ENCODE measurements at regions not wholly inside any gene's neighbourhood (a gene's known extent, or its start where the extent isn't known, plus 50 kb on each side); places are given as distances from the start of the nearest gene placed in this dataset.
"Not testable (repeated sequence)": the region's sequence is repeated elsewhere in the genome, so short reads cannot be mapped to it uniquely, and the experiment has no call there.

DNA sequence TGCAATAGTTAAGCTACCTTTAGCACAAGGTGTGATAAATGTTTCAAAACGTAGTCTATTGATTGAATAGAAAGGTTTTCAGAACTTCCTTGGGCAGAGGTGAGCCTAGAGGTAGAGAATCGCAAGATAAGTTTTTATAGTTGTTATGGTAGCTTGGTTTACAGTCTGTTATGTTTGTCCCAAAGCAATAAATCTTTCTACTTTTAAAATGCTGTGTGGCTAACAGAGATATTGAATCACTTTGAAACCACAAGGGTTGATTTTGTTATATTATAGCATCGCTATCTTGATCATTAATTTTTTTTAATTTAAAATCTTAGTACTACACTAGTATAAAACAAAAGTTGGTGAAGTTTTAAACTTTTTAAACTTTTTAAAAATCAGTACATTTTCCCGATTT lies 126.7 kb downstream of the TMEM182 start:
- no peak overlapping the region for H3K4me3 Mint-ChIP-seq (ENCODE audit: unreplicated experiment)
- H3K27ac Mint-ChIP-seq (ENCODE audit: unreplicated experiment): no peak overlapping the region
- TF ChIP-seq, protein P1, sequence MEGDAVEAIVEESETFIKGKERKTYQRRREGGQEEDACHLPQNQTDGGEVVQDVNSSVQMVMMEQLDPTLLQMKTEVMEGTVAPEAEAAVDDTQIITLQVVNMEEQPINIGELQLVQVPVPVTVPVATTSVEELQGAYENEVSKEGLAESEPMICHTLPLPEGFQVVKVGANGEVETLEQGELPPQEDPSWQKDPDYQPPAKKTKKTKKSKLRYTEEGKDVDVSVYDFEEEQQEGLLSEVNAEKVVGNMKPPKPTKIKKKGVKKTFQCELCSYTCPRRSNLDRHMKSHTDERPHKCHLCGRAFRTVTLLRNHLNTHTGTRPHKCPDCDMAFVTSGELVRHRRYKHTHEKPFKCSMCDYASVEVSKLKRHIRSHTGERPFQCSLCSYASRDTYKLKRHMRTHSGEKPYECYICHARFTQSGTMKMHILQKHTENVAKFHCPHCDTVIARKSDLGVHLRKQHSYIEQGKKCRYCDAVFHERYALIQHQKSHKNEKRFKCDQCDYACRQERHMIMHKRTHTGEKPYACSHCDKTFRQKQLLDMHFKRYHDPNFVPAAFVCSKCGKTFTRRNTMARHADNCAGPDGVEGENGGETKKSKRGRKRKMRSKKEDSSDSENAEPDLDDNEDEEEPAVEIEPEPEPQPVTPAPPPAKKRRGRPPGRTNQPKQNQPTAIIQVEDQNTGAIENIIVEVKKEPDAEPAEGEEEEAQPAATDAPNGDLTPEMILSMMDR (IDR thresholded peaks at IDR 0.05; ENCODE audit: partially characterized antibody, unreplicated experiment): no peak
- no peaks in the 10 kb centered on the region for H3K4me1 Mint-ChIP-seq (ENCODE audit: low read depth, unreplicated experiment)
- H3K27me3 Mint-ChIP-seq (ENCODE audit: unreplicated experiment): no peaks in the 10 kb centered on the region
- DNase-seq: no peak
- H3K9me3 Mint-ChIP-seq (ENCODE audit: unreplicated experiment): no peaks in the 10 kb centered on the region
- H3K36me3 Mint-ChIP-seq (ENCODE audit: unreplicated experiment): no peaks in the 10 kb centered on the region

DNA sequence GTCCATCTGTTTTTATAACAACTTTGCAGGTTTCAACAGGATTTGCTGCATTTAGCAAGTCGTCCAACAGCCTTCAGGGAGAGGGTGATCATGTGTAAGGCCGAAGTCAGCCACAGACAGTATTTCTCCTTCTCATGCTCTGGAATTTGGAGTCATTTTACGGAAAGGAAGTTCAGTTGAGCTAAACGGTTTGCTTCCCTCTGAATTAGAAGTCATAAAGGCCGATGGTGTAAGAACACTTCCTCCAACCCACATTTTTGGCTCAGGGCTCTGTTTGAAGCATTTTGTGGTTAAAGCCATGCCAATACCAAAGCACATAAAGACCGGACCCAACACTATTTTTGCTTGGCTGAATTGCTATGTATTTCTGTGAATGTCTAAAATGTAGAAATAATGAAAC lies 129.5 kb downstream of the TMEM182 start:
- no peaks in the 10 kb centered on the region for H3K4me1 Mint-ChIP-seq (ENCODE audit: low read depth, unreplicated experiment)
- H3K36me3 Mint-ChIP-seq (ENCODE audit: unreplicated experiment): no peaks in the 10 kb centered on the region
- H3K4me3 Mint-ChIP-seq (ENCODE audit: unreplicated experiment): no peak overlapping the region
- no peak for DNase-seq
- H3K27me3 Mint-ChIP-seq (ENCODE audit: unreplicated experiment): peaks cover 1% of the 10 kb centered on the region
- H3K9me3 Mint-ChIP-seq (ENCODE audit: unreplicated experiment): no peaks in the 10 kb centered on the region
- no peak overlapping the region for H3K27ac Mint-ChIP-seq (ENCODE audit: unreplicated experiment)
- TF ChIP-seq, protein P1 (IDR thresholded peaks at IDR 0.05; ENCODE audit: partially characterized antibody, unreplicated experiment): no peak

DNA sequence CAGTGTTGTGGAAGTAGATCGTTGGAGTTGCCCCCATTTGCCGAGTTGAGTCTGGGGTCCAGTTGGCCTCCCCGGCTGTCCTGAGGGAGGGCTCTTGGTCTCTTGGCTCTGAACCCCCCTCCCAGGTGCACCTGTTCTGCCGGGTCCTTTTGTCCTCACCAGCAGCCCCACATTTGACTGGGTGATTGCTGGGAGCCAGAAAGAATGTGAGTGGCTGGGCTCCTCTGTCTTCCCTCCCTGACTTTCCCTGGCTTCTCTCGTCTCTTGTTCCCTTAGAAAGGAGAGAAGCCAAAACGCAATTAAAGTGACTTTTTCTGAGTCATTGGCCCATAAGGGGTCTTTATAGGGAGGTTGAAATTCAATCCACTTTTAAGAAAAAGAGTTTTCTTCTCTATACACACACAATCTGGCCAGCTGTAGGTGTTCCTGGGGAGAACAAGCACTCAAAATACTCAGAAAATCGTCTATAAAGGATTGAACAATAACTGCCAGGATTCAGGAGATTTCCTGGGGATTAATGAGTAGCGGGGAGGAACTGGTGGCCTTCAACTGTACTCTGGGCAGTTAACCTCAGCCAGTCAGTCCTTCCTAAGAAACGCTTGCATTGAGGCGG lies 131.0 kb downstream of the TMEM182 start:
- no peaks in the 10 kb centered on the region for H3K4me1 Mint-ChIP-seq (ENCODE audit: low read depth, unreplicated experiment)
- DNase-seq: no peak
- no peaks in the 10 kb centered on the region for H3K36me3 Mint-ChIP-seq (ENCODE audit: unreplicated experiment)
- H3K9me3 Mint-ChIP-seq (ENCODE audit: unreplicated experiment): no peaks in the 10 kb centered on the region
- TF ChIP-seq, protein P1 (IDR thresholded peaks at IDR 0.05; ENCODE audit: partially characterized antibody, unreplicated experiment): no peak
- no peak overlapping the region for H3K4me3 Mint-ChIP-seq (ENCODE audit: unreplicated experiment)
- H3K27me3 Mint-ChIP-seq (ENCODE audit: unreplicated experiment): peaks cover 1% of the 10 kb centered on the region
- H3K27ac Mint-ChIP-seq (ENCODE audit: unreplicated experiment): no peak overlapping the region

DNA sequence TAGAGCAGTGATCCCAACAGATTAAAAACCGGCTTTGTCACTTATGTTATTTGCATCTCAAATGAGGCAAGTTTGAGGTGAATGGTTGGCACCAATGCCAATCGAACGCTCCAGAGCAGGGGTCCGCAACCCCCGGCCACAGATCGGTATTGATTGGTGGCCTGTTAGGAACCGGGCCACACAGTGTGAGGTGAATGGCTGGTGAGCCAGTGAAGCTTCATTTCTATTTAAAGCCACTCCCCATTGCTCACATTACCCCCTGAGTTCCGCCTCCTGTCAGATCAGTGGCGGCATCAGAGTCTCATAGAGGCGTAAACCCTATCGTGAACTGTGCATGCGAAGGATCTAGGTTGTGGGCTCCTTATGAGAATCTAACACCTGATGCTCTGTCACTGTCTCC lies 132.0 kb downstream of the TMEM182 start:
- no peak overlapping the region for H3K27ac Mint-ChIP-seq (ENCODE audit: unreplicated experiment)
- DNase-seq: no peak
- no peak overlapping the region for H3K4me3 Mint-ChIP-seq (ENCODE audit: unreplicated experiment)
- no peaks in the 10 kb centered on the region for H3K9me3 Mint-ChIP-seq (ENCODE audit: unreplicated experiment)
- H3K27me3 Mint-ChIP-seq (ENCODE audit: unreplicated experiment): peaks cover 1% of the 10 kb centered on the region
- TF ChIP-seq, protein P1 (IDR thresholded peaks at IDR 0.05; ENCODE audit: partially characterized antibody, unreplicated experiment): no peak
- no peaks in the 10 kb centered on the region for H3K4me1 Mint-ChIP-seq (ENCODE audit: low read depth, unreplicated experiment)
- H3K36me3 Mint-ChIP-seq (ENCODE audit: unreplicated experiment): no peaks in the 10 kb centered on the region

DNA sequence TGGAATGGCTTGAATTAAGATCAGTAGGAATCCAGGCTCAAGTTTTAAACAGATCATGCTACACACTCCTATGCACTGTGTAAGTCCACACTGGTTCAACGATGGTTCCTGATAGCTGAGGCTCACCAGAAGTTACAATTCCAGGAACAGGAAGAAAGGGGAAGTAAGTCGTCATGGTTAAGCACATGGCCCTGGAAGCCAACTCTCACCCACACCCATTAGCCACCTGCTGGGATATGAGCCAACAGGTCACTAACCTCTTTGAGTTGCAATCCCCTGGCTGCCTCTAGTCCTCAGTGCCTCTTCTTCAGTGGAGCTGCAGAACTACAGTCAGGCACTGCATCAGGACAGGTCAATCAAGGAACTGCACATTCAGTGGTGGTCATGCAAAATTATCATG lies 133.5 kb downstream of the TMEM182 start:
- no peak for DNase-seq
- Mint-ChIP-seq H3K27me3 (ENCODE audit: unreplicated experiment) (peaks cover 1% of the 10 kb centered on the region), H3K27ac (ENCODE audit: unreplicated experiment) (no peak overlapping the region), H3K9me3 (ENCODE audit: unreplicated experiment) (no peaks in the 10 kb centered on the region), H3K4me3 (ENCODE audit: unreplicated experiment) (no peak overlapping the region), H3K4me1 (ENCODE audit: low read depth, unreplicated experiment) (no peaks in the 10 kb centered on the region), H3K36me3 (ENCODE audit: unreplicated experiment) (no peaks in the 10 kb centered on the region)
- TF ChIP-seq, protein P1 (IDR thresholded peaks at IDR 0.05; ENCODE audit: partially characterized antibody, unreplicated experiment): no peak

DNA sequence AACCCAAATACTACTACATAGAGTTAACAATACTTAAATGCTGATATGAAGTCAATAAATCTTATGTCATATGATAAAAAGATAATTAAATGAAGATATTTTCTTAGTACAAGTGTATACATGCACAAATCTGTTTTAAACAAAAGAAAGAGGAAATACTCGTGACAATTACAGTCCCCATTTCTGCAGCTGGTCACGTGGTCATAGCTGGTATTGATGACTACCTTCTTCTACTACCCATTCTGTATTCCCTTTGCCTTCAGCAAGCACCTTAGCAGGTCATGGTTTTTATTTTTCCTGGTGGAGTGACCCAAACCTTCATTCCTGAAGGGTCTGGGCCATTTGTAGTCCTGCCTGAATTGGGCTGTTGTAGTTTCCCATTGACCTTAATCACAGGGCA lies 147.4 kb downstream of the TMEM182 start:
- H3K4me3 Mint-ChIP-seq (ENCODE audit: unreplicated experiment); H3K9me3 Mint-ChIP-seq (ENCODE audit: unreplicated experiment); H3K4me1 Mint-ChIP-seq (ENCODE audit: low read depth, unreplicated experiment); DNase-seq; H3K27ac Mint-ChIP-seq (ENCODE audit: unreplicated experiment); H3K27me3 Mint-ChIP-seq (ENCODE audit: unreplicated experiment); H3K36me3 Mint-ChIP-seq (ENCODE audit: unreplicated experiment): not testable (repeated sequence)
